MCF 10A (cell line): ENCODE measurements at regions not wholly inside any gene's neighbourhood (a gene's known extent, or its start where the extent isn't known, plus 50 kb on each side); places are given as distances from the start of the nearest gene placed in this dataset.

Experiments
- BruUV-seq: library from RNA; stranded (reverse); fragments of 400-500 nt; replicated peaks from 2 replicates; lab custom pipeline; 2021; lab: Mats Ljungman, UMichigan
- CTCF ChIA-PET: fragments of 300-600 bp; sonication (Branson Sonifier 250); formaldehyde crosslinking; extraction: SDS; loops from one replicate; lab custom pipeline; 2021; ENCODE audit warnings: antibody characterized with exemption, inconsistent platforms; lab: Yijun Ruan, JAX
- POLR2A ChIA-PET: fragments of 300-600, 350-650 bp; sonication (Branson Sonifier 250); formaldehyde crosslinking; extraction: SDS; loops from one replicate; lab custom pipeline; 2020; ENCODE audit warnings: antibody characterized with exemption, inconsistent platforms; lab: Yijun Ruan, JAX
- DNase-seq: peaks from one replicate; pipeline ENCODE4 v3.0.0-alpha.2; 2018; ENCODE audit not compliant: unreplicated experiment
- H3K27ac Mint-ChIP-seq: one replicate; pipeline ENCODE4 v1.8.0; 2022; ENCODE audit warnings: mild to moderate bottlenecking, low read depth, mixed read lengths; ENCODE audit not compliant: unreplicated experiment
- H3K27me3 Mint-ChIP-seq: one replicate; pipeline ENCODE4 v1.8.0; 2022; ENCODE audit warnings: mixed read lengths; ENCODE audit not compliant: insufficient read depth, unreplicated experiment
- H3K36me3 Mint-ChIP-seq: one replicate; pipeline ENCODE4 v1.8.0; 2022; ENCODE audit warnings: mild to moderate bottlenecking, moderate library complexity, mixed read lengths; ENCODE audit not compliant: insufficient read depth, unreplicated experiment
- H3K4me1 Mint-ChIP-seq: one replicate; pipeline ENCODE4 v1.8.0; 2022; ENCODE audit warnings: mixed read lengths; ENCODE audit not compliant: insufficient read depth, unreplicated experiment
- H3K4me3 Mint-ChIP-seq: one replicate; pipeline ENCODE4 v1.8.0; 2022; ENCODE audit warnings: mild to moderate bottlenecking, moderate library complexity, mixed read lengths; ENCODE audit not compliant: unreplicated experiment
- H3K9me3 Mint-ChIP-seq: one replicate; pipeline ENCODE4 v1.8.0; 2022; ENCODE audit warnings: mixed read lengths; ENCODE audit not compliant: unreplicated experiment
- intact Hi-C: fragments of 100-400 bp; cut with micrococcal nuclease; formaldehyde crosslinking; loops from 2 replicates; pipeline ENCODE4 v1.14.1; 2022
- TF ChIP-seq, protein P1 (sequence below): fragments of 200-600 bp; IDR thresholded peaks from one replicate; pipeline ENCODE4 v1.8.0; 2022; ENCODE audit warnings: antibody characterized with exemption, mild to moderate bottlenecking; ENCODE audit not compliant: unreplicated experiment

GRCh38 chr13:67964091-67964490 is 734.0 kb upstream of the PCDH9 start:
- intact Hi-C loops, result no loop called here
- DNase-seq, result no peak
- H3K27ac Mint-ChIP-seq, result no peak overlapping the region
- H3K4me1 Mint-ChIP-seq, result no peaks in the 10 kb centered on the region
- H3K9me3 Mint-ChIP-seq, result no peaks in the 10 kb centered on the region
- TF ChIP-seq, protein P1, sequence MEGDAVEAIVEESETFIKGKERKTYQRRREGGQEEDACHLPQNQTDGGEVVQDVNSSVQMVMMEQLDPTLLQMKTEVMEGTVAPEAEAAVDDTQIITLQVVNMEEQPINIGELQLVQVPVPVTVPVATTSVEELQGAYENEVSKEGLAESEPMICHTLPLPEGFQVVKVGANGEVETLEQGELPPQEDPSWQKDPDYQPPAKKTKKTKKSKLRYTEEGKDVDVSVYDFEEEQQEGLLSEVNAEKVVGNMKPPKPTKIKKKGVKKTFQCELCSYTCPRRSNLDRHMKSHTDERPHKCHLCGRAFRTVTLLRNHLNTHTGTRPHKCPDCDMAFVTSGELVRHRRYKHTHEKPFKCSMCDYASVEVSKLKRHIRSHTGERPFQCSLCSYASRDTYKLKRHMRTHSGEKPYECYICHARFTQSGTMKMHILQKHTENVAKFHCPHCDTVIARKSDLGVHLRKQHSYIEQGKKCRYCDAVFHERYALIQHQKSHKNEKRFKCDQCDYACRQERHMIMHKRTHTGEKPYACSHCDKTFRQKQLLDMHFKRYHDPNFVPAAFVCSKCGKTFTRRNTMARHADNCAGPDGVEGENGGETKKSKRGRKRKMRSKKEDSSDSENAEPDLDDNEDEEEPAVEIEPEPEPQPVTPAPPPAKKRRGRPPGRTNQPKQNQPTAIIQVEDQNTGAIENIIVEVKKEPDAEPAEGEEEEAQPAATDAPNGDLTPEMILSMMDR, result no peak
- CTCF ChIA-PET, result no interaction called here
- no TSS peak for BruUV-seq
- no peaks in the 10 kb centered on the region for H3K27me3 Mint-ChIP-seq
- no peak overlapping the region for H3K4me3 Mint-ChIP-seq
- peaks cover 6% of the 10 kb centered on the region for H3K36me3 Mint-ChIP-seq
- POLR2A ChIA-PET, result interaction anchor here (0.7 kb wide), 1 partner anchor 17 kb away, joined by 3 read pairs; no protein-coding TSS in a partner anchor

DNA sequence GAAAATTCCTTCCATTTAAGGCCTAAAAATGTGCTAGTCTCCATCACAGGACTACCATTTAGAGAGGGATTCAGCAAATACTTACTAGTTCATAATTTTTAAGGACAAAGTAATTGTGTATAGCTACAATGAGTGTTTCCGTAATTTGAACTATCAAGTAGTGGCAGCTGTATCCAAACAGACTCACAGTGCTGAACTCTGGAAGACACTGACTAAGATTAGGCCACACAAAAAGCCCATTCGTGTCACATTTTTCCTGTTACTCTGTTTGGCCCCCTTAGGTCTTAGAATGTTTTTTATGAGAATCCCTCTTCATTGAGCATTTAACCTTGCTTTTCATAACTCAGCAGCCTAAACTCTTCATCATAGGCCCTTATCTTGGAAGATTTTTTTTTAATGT is 731.2 kb upstream of the PCDH9 start:
- peaks cover 7% of the 10 kb centered on the region for H3K9me3 Mint-ChIP-seq
- no TSS peak for BruUV-seq
- H3K4me3 Mint-ChIP-seq, result no peak overlapping the region
- intact Hi-C loops, result no loop called here
- no peaks in the 10 kb centered on the region for H3K27me3 Mint-ChIP-seq
- ChIA-PET POLR2A (no interaction called here), CTCF (no interaction called here)
- no peaks in the 10 kb centered on the region for H3K36me3 Mint-ChIP-seq
- no peak for DNase-seq
- TF ChIP-seq, protein P1, result no peak
- no peaks in the 10 kb centered on the region for H3K4me1 Mint-ChIP-seq
- no peak overlapping the region for H3K27ac Mint-ChIP-seq

DNA sequence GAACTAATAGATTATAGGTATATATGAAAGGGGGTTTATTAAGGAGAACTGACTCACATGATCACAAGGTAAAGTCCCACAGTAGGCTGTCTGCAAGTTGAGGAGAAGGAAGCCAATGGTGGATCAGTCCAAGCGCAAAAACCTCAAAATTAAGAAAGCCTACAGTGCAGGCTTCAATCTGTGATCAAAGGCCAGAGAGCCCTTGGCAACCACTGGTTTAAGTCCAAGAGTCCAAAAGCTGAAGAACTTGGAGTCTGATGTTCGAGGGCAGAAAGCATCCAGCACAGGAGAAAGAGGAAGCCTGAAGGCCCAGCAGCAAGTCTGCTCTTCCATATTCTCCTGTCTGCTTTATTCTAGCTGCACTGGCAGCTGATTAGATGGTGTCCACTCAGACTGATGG is 721.3 kb upstream of the PCDH9 start:
- no peaks in the 10 kb centered on the region for H3K27me3 Mint-ChIP-seq
- ChIA-PET POLR2A (no interaction called here), CTCF (no interaction called here)
- H3K27ac Mint-ChIP-seq, result no peak overlapping the region
- H3K36me3 Mint-ChIP-seq, result no peaks in the 10 kb centered on the region
- no peaks in the 10 kb centered on the region for H3K9me3 Mint-ChIP-seq
- DNase-seq, result no peak
- intact Hi-C loops, result no loop called here
- H3K4me1 Mint-ChIP-seq, result no peaks in the 10 kb centered on the region
- H3K4me3 Mint-ChIP-seq, result no peak overlapping the region
- no TSS peak for BruUV-seq
- TF ChIP-seq, protein P1, result no peak

- BruUV-seq, result no TSS peak
- POLR2A ChIA-PET, result interaction anchor here (0.7 kb wide), 1 partner anchor 70 kb away, joined by 3 read pairs; no protein-coding TSS in a partner anchor
- TF ChIP-seq, protein P1, result no peak
- intact Hi-C loops, result no loop called here
- no peaks in the 10 kb centered on the region for H3K9me3 Mint-ChIP-seq
- H3K36me3 Mint-ChIP-seq, result no peaks in the 10 kb centered on the region
- H3K4me1 Mint-ChIP-seq, result no peaks in the 10 kb centered on the region
- no peaks in the 10 kb centered on the region for H3K27me3 Mint-ChIP-seq
- H3K4me3 Mint-ChIP-seq, result no peak overlapping the region
- no peak overlapping the region for H3K27ac Mint-ChIP-seq
- CTCF ChIA-PET, result no interaction called here
- no peak for DNase-seq
These were observed 720.5 kb upstream of the PCDH9 start for GRCh38 chr13:67950603-67951002.
